ENCODE measurements at regions not wholly inside any gene's neighbourhood (a gene's known extent, or its start where the extent isn't known, plus 50 kb on each side); places are given as distances from the start of the nearest gene placed in this dataset.

DNA sequence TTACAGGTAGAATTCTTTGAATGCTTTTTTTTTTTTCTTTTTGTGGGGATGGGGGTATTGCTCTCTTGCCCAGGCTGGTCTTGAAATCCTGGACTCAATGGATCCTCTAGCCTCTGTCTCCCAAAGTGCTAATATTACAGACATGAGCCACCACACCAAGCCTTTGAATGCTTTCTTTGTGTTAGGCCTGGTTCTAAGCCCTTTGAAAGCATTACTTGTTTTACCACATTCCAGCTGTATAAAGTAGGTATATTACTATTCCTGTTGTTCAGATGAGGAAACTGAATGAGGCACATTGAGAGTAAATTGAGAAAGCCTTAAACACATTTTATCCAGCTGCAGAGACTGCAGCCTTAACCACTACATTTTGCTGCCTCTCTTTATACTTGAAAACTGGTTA lies 841.8 kb upstream of the ADGRL4 start:
- ChIA-PET CTCF (no interaction called here), POLR2A (no interaction called here)

DNA sequence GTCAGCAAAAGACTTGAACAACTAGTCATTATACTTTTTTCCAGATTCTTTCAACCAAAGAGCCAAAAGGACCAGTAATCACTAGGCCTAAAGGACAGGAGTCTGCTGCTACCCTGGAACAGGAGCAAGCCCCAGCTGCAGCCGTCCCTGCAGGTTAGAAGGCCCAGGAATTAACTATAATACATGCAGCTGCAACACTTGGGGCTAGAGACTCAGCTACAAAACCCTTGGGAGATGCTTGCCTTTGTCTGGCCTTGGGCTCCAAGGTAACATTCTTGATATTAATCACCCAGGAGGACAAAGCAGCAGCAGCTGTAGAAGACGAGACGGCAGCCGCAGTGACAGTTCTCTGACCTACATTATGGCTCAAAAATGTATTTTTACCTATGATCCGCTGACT lies 841.2 kb upstream of the ADGRL4 start:
- Mint-ChIP-seq H3K4me3 (no peak overlapping the region), H3K27me3 (no peaks in the 10 kb centered on the region), H3K4me1 (no peaks in the 10 kb centered on the region), H3K36me3 (ENCODE audit: low read depth) (no peaks in the 10 kb centered on the region), H3K27ac (no peak overlapping the region), H3K9me3 (no peaks in the 10 kb centered on the region)
- ChIA-PET POLR2A (no interaction called here), CTCF (no interaction called here)
- DNase-seq, result no peak

More for the DNA sequence above, 841.8 kb upstream of the ADGRL4 start:
- Mint-ChIP-seq H3K36me3 (ENCODE audit: low read depth) (no peaks in the 10 kb centered on the region), H3K9me3 (no peaks in the 10 kb centered on the region), H3K4me3 (no peak overlapping the region), H3K27ac (no peak overlapping the region), H3K4me1 (no peaks in the 10 kb centered on the region), H3K27me3 (no peaks in the 10 kb centered on the region)
- DNase-seq, result no peak

DNA sequence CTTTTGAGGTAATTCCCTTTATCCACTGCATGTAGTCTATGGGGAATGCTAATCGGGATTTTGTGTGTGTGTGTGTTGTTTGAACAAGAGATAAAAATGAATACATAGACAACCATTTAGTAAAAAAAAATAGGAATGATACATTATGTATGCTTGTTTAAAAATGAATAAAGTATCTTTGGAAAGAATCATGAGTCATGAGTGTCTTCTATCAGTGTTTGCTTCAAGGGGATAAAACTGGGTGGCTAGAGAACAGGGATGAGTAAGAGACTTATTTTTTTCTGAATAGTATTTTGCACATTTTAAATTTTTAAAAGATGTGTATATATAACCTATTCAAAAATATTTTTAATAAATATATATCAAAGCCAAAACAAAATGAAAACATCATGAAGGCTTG lies 839.4 kb upstream of the ADGRL4 start:
- POLR2A ChIA-PET, result no interaction called here
- no peak for DNase-seq
- H3K9me3 Mint-ChIP-seq, result no peaks in the 10 kb centered on the region
- CTCF ChIA-PET, result no interaction called here
- no peaks in the 10 kb centered on the region for H3K4me1 Mint-ChIP-seq
- H3K27ac Mint-ChIP-seq, result no peak overlapping the region
- H3K36me3 Mint-ChIP-seq (ENCODE audit: low read depth), result no peaks in the 10 kb centered on the region
- no peak overlapping the region for H3K4me3 Mint-ChIP-seq
- no peaks in the 10 kb centered on the region for H3K27me3 Mint-ChIP-seq

DNA sequence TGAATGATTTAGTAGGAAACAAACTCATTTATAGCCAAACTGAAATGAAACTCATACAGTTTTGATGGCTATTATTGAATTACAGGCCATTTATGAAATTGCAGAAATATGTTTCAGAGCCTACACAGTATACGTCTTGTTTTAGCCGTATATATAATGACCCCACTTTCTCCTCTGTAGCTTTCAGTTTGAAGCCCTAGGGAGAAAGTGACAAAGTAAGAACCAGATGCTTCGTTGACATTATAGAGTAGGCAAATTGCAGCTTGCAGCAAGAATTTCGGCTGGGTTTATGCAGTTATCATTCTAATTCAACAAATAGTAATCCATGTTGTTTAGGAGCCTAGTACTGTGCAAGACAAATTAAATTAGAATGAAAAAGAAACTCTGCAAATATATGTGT lies 836.3 kb upstream of the ADGRL4 start:
- H3K9me3 Mint-ChIP-seq, result no peaks in the 10 kb centered on the region
- ChIA-PET POLR2A (no interaction called here), CTCF (no interaction called here)
- no peaks in the 10 kb centered on the region for H3K36me3 Mint-ChIP-seq (ENCODE audit: low read depth)
- no peaks in the 10 kb centered on the region for H3K27me3 Mint-ChIP-seq
- H3K4me3 Mint-ChIP-seq, result no peak overlapping the region
- no peak for DNase-seq
- no peak overlapping the region for H3K27ac Mint-ChIP-seq
- no peaks in the 10 kb centered on the region for H3K4me1 Mint-ChIP-seq

DNA sequence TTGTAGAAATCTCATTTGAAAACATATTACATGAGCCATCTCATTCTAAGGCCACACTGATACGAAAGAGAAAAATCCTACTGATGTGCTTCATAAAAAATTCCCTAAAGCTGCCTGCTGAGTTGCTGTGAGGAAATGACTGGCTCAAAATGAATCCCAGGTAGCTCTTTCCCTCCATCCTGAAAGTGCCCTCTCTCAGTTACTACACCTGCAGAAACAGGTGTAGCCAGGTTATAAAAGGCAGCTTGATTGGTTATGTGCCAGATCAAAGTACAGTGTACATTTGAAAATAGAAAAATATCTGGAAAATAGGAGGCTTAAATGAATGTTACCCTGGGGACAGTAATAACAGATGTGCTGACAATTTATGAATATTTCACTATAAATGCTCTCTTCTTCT lies 833.4 kb upstream of the ADGRL4 start:
- Mint-ChIP-seq H3K36me3 (ENCODE audit: low read depth) (no peaks in the 10 kb centered on the region), H3K9me3 (no peaks in the 10 kb centered on the region)
- CTCF ChIA-PET, result no interaction called here

DNA sequence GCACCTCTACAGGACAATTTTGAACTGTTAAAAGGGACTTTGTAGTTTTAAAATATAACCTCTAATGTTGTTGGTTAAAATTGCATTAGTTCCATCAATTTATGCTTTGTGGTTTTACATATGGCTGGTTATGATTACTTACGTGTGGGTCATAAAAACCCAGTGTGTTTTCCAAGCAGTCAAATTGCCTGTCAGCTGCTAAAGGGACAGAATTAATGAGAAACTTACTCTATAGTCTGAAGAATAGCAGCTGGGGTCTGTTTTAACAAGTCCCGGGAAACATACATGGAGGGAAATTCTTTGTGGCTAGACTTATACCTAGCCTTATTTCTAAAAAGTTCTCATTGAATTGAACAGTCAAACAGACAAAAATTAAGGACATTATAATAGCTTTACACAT lies 820.9 kb upstream of the ADGRL4 start:
- no peaks in the 10 kb centered on the region for H3K4me1 Mint-ChIP-seq

More for the DNA sequence above, 833.4 kb upstream of the ADGRL4 start:
- Mint-ChIP-seq H3K4me3 (no peak overlapping the region), H3K27ac (no peak overlapping the region), H3K4me1 (no peaks in the 10 kb centered on the region), H3K27me3 (no peaks in the 10 kb centered on the region)
- POLR2A ChIA-PET, result no interaction called here
- DNase-seq, result no peak

DNA sequence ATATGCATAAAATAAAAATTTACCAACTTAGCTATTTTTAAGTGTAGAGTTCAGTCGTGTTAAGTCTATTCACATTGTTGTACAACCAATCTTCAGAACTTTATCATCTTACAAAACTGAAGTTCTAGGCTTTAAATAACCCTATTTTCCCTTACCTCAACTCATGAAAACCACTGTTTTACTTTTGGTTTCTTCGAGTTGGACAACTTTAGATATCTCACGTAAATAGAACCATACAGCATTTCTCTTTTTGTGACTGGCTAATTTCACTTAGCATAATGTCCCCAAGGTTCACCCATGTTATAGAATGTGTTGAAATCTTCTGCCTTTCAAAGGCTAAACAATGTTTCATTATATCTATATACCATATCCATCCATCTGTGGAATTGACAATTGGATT lies 819.0 kb upstream of the ADGRL4 start:
- H3K4me1 Mint-ChIP-seq, result no peaks in the 10 kb centered on the region
- no peaks in the 10 kb centered on the region for H3K27me3 Mint-ChIP-seq
- DNase-seq, result no peak
- no peaks in the 10 kb centered on the region for H3K36me3 Mint-ChIP-seq (ENCODE audit: low read depth)
- ChIA-PET CTCF (no interaction called here), POLR2A (no interaction called here)
- no peak overlapping the region for H3K27ac Mint-ChIP-seq
- H3K9me3 Mint-ChIP-seq, result peaks cover 2% of the 10 kb centered on the region
- H3K4me3 Mint-ChIP-seq, result no peak overlapping the region

More for the DNA sequence above, 820.9 kb upstream of the ADGRL4 start:
- H3K9me3 Mint-ChIP-seq, result peaks cover under 1% of the 10 kb centered on the region
- H3K36me3 Mint-ChIP-seq (ENCODE audit: low read depth), result no peaks in the 10 kb centered on the region
- H3K4me3 Mint-ChIP-seq, result no peak overlapping the region
- no peak overlapping the region for H3K27ac Mint-ChIP-seq
- DNase-seq, result no peak
- ChIA-PET POLR2A (no interaction called here), CTCF (no interaction called here)
- no peaks in the 10 kb centered on the region for H3K27me3 Mint-ChIP-seq

DNA sequence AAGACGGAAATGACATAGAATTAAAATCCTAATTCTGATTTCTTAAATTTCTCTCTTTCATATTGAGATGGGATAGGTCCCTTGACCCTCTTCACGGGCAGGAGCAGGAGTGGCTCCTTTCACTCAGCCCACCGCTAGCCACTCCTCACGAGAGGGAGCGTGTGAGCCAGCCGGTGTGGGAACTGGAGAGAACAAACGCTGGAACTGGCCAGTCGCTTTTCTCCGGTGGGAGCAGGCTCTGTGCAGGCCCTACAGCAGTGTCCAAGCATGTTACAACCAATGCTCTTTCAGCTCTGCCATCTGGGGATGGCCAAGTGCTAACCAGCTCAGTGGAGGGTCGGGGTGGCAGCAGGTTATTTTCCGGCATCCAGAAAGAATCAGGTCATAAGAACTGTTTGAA lies 815.5 kb upstream of the ADGRL4 start:
- DNase-seq, result no peak
- Mint-ChIP-seq H3K36me3 (ENCODE audit: low read depth) (no peaks in the 10 kb centered on the region), H3K4me3 (no peak overlapping the region), H3K27ac (no peak overlapping the region), H3K27me3 (no peaks in the 10 kb centered on the region), H3K9me3 (peaks cover 6% of the 10 kb centered on the region), H3K4me1 (no peaks in the 10 kb centered on the region)
- ChIA-PET POLR2A (no interaction called here), CTCF (no interaction called here)

DNA sequence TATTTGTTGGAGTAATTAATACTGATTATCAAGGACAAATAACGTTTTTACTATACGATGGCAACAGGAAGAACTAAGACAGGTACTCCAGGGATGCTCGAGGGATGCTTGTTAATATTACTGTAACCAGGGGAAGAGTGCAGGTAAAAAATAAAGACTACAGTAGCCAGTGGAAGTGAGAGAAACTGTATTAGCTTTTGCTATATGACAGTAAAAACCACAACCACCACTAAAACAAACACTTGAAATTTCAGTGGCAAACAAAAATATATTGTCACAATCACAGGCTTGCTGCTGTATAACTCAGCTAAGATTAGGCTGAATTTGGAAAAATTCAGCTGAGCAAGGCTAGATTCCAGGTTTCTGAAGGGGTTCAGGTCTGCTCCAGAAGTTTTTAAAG lies 812.6 kb upstream of the ADGRL4 start:
- no peak for DNase-seq
- POLR2A ChIA-PET, result no interaction called here

DNA sequence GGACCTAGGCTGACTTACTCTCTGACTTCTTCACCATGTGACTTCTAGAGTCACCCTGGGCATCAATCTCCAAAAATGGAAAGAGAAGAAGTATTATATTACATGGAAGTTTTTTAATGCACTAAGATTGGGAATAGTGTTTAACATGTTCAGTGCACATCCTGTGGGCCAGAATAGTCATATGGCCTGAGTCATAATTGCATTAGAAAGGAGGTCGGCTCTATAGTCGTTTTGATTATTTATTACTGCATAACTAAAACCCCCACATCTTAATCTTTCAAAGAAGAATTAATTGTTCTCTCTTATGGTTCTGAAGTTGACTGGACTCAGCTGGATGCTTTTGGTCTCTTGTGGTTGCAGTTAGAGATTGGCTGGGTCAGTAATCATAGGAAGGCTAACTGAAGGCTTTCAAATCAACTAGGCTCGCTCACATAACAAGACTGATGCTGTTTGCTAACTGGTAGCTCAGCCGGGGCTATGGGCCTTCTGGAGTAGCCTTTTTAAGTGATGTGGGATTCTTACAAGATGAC lies 810.6 kb upstream of the ADGRL4 start:
- ChIA-PET CTCF (no interaction called here), POLR2A (no interaction called here)
- Mint-ChIP-seq H3K27ac (no peak overlapping the region), H3K4me1 (no peaks in the 10 kb centered on the region), H3K36me3 (ENCODE audit: low read depth) (no peaks in the 10 kb centered on the region), H3K27me3 (no peaks in the 10 kb centered on the region), H3K9me3 (peaks cover 4% of the 10 kb centered on the region), H3K4me3 (no peak overlapping the region)
- DNase-seq, result no peak

More for the DNA sequence above, 812.6 kb upstream of the ADGRL4 start:
- Mint-ChIP-seq H3K27me3 (no peaks in the 10 kb centered on the region), H3K4me3 (no peak overlapping the region), H3K27ac (no peak overlapping the region), H3K36me3 (ENCODE audit: low read depth) (no peaks in the 10 kb centered on the region), H3K4me1 (no peaks in the 10 kb centered on the region), H3K9me3 (peaks cover 6% of the 10 kb centered on the region)
- CTCF ChIA-PET, result no interaction called here

DNA sequence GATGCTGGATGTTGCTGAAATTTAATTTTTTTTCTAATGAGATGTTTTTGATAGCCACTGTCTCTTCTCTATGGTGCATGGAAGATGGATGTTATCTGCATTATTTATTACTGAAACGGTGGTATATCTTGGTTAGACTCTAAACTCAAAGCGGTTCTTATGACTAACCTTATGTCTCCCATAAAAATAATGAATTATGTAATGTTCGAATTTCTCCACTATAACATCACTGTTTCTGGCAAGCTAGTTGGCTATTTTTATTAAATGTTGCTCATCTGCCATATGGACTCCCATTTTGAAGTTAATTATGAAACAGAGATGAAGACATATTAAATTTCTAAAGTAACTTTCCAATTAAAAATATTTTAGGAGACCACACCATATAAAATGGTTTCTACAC lies 808.6 kb upstream of the ADGRL4 start:
- Mint-ChIP-seq H3K4me1 (no peaks in the 10 kb centered on the region), H3K9me3 (peaks cover 4% of the 10 kb centered on the region), H3K36me3 (ENCODE audit: low read depth) (no peaks in the 10 kb centered on the region), H3K27me3 (no peaks in the 10 kb centered on the region), H3K27ac (no peak overlapping the region), H3K4me3 (no peak overlapping the region)
- no peak for DNase-seq
- ChIA-PET POLR2A (no interaction called here), CTCF (no interaction called here)

DNA sequence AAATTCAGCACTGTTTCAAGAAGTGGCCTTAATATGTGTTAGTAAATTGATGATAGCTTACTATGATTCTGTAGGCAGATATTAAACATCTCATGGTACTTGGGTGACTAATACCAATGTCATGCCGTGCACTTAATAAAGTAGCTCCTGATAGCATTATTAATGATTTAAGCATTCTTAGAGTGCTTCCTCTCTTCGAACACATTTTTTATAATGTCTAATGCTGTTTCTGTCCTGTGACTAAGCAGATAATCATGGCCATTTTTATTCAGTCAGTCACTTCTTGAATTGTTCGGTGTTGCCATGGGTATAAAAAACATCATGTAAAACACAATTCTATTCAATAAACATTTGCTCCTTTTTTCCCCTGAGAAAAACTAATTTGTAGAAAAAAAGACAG lies 804.6 kb upstream of the ADGRL4 start:
- CTCF ChIA-PET, result no interaction called here
- Mint-ChIP-seq H3K9me3 (peaks cover 10% of the 10 kb centered on the region), H3K27ac (no peak overlapping the region), H3K4me1 (no peaks in the 10 kb centered on the region), H3K4me3 (no peak overlapping the region), H3K27me3 (no peaks in the 10 kb centered on the region), H3K36me3 (ENCODE audit: low read depth) (no peaks in the 10 kb centered on the region)
- POLR2A ChIA-PET, result no interaction called here
- DNase-seq, result no peak

DNA sequence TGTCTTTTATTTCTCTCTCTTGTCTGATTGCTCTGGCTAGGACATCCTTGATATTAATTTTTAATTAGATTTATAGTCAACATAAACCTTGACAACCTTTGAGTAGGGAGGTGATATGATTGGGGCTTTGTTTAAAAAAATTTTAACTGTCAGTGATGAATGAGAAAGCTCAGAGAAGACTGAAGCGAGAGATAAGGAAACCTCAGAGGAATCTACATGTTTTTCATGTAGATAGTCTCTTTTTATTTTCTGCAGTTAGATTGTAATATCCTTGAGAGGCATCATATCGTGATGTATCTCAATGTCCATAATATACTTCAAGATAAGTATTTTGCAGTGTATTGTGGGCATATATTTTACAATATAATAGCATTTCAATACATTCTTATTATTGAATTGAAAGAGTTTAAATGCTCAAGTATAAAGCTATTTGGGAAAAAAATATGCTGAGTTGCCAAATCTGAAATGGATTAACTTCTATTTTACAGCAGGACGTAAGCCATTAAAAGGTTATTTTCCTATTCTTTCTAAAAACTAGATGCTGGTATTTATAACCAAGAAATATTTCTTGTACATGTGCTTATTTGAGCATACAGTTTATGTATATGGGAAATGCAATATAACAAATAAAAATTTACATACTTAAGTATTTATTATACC lies 802.4 kb upstream of the ADGRL4 start:
- CTCF ChIA-PET, result no interaction called here
- no peaks in the 10 kb centered on the region for H3K36me3 Mint-ChIP-seq (ENCODE audit: low read depth)
- POLR2A ChIA-PET, result no interaction called here

DNA sequence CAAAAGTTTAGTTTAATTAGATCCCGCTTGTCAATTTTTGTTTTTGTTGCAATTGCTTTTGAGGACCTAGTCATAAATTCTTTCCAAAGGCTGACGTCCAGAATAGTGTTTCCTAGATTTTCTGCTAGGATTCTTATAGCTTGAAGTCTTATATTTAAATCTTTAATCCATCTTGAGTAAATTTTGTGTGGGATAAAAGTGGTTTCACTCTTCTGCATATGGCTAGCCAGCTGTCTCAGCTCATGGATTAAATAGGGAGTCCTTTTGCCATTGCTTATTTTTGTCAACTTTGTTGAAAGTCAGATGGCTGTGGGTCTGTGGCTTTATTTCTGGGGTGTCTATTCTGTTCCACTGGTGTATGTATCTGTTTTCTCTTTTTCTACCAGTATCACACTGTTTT lies 801.3 kb upstream of the ADGRL4 start:
- CTCF ChIA-PET, result no interaction called here
- Mint-ChIP-seq H3K4me1 (no peaks in the 10 kb centered on the region), H3K4me3 (no peak overlapping the region), H3K36me3 (ENCODE audit: low read depth) (no peaks in the 10 kb centered on the region), H3K27ac (no peak overlapping the region), H3K9me3 (peaks cover 12% of the 10 kb centered on the region), H3K27me3 (no peaks in the 10 kb centered on the region)
- POLR2A ChIA-PET, result no interaction called here
- no peak for DNase-seq

More for the DNA sequence above, 802.4 kb upstream of the ADGRL4 start:
- Mint-ChIP-seq H3K27ac (no peak overlapping the region), H3K4me1 (no peaks in the 10 kb centered on the region), H3K27me3 (no peaks in the 10 kb centered on the region), H3K9me3 (peaks cover 12% of the 10 kb centered on the region), H3K4me3 (no peak overlapping the region)
- no peak for DNase-seq
